Panc1 (cell line): ENCODE measurements at regions not wholly inside any gene's neighbourhood (a gene's known extent, or its start where the extent isn't known, plus 50 kb on each side); places are given as distances from the start of the nearest gene placed in this dataset.

ENCODE experiments used
- ATAC-seq: fragments of 200-7000 bp; cut with Tn5 transposase; 2 replicates; pipeline ENCODE4 v1.9.1; 2020; ENCODE audit warnings: mild to moderate bottlenecking, moderate library complexity
- BruUV-seq: library from RNA; stranded (reverse); fragments of 400-500 nt; replicated peaks from 2 replicates; lab custom pipeline; 2021; lab: Mats Ljungman, UMichigan
- CTCF ChIA-PET: fragments of 300-600 bp; sonication (Branson Sonifier 250); formaldehyde crosslinking; loops from one replicate; lab custom pipeline; 2022; ENCODE audit warnings: antibody characterized with exemption; lab: Charles Lee
- POLR2A ChIA-PET: fragments of 300-600 bp; sonication (Branson Sonifier 250); formaldehyde crosslinking; loops from one replicate; lab custom pipeline; 2022; ENCODE audit warnings: antibody characterized with exemption; lab: Charles Lee
- DNase-seq: peaks from one replicate; pipeline ENCODE4 v3.0.0-alpha.2; 2010; ENCODE audit warnings: low read depth, low spot score
- H3K27ac ChIP-seq: 2 replicates; pipeline ENCODE4 v1.5.1; 2011; ENCODE audit warnings: mild to moderate bottlenecking, low read length, inconsistent platforms
- H3K27me3 ChIP-seq: fragments of 200-500 bp; sonication (Bioruptor generic); 2 replicates; pipeline ENCODE4 v1.6.0; 2014; ENCODE audit warnings: low read length, inconsistent platforms; ENCODE audit not compliant: control insufficient read depth, insufficient read depth
- H3K36me3 ChIP-seq: fragments of 200-500 bp; sonication (Bioruptor generic); 2 replicates; pipeline ENCODE4 v1.5.1; 2014; ENCODE audit warnings: inconsistent platforms, mild to moderate bottlenecking, low read length, moderate library complexity; ENCODE audit not compliant: control insufficient read depth, insufficient read depth
- H3K4me1 ChIP-seq: 2 replicates; pipeline ENCODE4 v1.5.1; 2011; ENCODE audit warnings: inconsistent platforms, mild to moderate bottlenecking, low read length, moderate library complexity; ENCODE audit not compliant: control insufficient read depth, insufficient read depth
- H3K4me3 ChIP-seq, 2 experiments: 2 replicates each; pipeline ENCODE4 v1.5.1; 2011 to 2012; ENCODE audit warnings: low read depth in 2 of 2, low read length in 2 of 2, mild to moderate bottlenecking in 2 of 2, inconsistent platforms in 1 of 2, moderate library complexity in 1 of 2
- H3K9me3 ChIP-seq: fragments of 200-500 bp; sonication (Bioruptor generic); 2 replicates; pipeline ENCODE4 v1.5.1; 2014; ENCODE audit warnings: low read depth, mild to moderate bottlenecking, inconsistent platforms, low read length, moderate library complexity; ENCODE audit not compliant: control insufficient read depth, insufficient read depth
- CTCF ChIP-seq: fragments of 450-650 bp; IDR thresholded peaks from 2 replicates; pipeline ENCODE4 v1.5.1; 2017; ENCODE audit warnings: mild to moderate bottlenecking
- POLR2AphosphoS5 ChIP-seq: IDR thresholded peaks from 2 replicates; pipeline ENCODE4 v1.6.1; 2012; ENCODE audit warnings: mild to moderate bottlenecking, low read depth, low read length, moderate library complexity
- SIN3A ChIP-seq: IDR thresholded peaks from 2 replicates; pipeline ENCODE4 v1.6.1; 2012; ENCODE audit warnings: low read depth, mild to moderate bottlenecking, low read length, moderate library complexity, borderline replicate concordance; ENCODE audit not compliant: insufficient read depth
- TCF7L2 ChIP-seq: IDR thresholded peaks from 2 replicates; pipeline ENCODE4 v1.6.1; 2011; ENCODE audit warnings: mild to moderate bottlenecking, low read depth, low read length, inconsistent platforms
- in situ Hi-C: cut with HindIII; loops from 2 replicates; pipeline ENCODE4 v1.10.0; 2016; ENCODE audit warnings: low sequenced_read_pairs, low pct_unique_long_range_greater_than_20kb
- intact Hi-C: fragments of 100-400 bp; cut with micrococcal nuclease; formaldehyde crosslinking; loops from one replicate; pipeline ENCODE4 v1.10.0; 2022; ENCODE audit not compliant: unreplicated experiment
- TF ChIP-seq, protein P1 (sequence below), 2 experiments: IDR thresholded peaks; 2 replicates each; pipeline ENCODE4 v1.6.1; 2011 to 2012; ENCODE audit warnings: low read depth in 2 of 2, control low read depth in 1 of 2, low read length in 1 of 2, mild to moderate bottlenecking in 1 of 2, moderate library complexity in 1 of 2; ENCODE audit not compliant: insufficient read depth in 1 of 2

GRCh38 chr10:118241229-118242137 is 100.6 kb downstream of the FAM204A start:
- CTCF ChIA-PET, result interaction anchor here (0.7 to 1.3 kb wide), 2 partner anchors 218 to 744 kb away, joined by 3 to 4 read pairs; no protein-coding TSS in a partner anchor

DNA sequence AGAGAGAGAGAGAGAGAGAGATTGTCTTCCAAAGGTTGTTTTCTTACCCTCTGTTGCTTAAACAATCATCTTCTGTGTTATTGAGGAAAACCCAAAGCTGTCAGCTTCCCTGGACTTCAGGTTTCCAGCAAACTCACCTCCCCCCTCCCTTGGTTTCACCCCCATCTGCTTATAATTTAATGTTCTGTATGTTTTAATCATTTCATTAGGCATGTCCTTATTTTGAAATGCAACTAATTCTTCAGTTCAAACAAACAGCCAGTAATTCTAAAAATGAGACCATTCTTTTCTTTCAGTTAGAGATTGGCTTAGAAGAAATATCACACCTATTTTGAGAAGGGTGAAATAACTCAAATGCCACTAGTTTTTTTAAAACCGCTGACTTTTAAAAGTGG is 102.9 kb downstream of the FAM204A start:
- no peak for ATAC-seq
- no peak for TF ChIP-seq CTCF
- TF ChIP-seq SIN3A, result no peak
- TF ChIP-seq, protein P1, sequence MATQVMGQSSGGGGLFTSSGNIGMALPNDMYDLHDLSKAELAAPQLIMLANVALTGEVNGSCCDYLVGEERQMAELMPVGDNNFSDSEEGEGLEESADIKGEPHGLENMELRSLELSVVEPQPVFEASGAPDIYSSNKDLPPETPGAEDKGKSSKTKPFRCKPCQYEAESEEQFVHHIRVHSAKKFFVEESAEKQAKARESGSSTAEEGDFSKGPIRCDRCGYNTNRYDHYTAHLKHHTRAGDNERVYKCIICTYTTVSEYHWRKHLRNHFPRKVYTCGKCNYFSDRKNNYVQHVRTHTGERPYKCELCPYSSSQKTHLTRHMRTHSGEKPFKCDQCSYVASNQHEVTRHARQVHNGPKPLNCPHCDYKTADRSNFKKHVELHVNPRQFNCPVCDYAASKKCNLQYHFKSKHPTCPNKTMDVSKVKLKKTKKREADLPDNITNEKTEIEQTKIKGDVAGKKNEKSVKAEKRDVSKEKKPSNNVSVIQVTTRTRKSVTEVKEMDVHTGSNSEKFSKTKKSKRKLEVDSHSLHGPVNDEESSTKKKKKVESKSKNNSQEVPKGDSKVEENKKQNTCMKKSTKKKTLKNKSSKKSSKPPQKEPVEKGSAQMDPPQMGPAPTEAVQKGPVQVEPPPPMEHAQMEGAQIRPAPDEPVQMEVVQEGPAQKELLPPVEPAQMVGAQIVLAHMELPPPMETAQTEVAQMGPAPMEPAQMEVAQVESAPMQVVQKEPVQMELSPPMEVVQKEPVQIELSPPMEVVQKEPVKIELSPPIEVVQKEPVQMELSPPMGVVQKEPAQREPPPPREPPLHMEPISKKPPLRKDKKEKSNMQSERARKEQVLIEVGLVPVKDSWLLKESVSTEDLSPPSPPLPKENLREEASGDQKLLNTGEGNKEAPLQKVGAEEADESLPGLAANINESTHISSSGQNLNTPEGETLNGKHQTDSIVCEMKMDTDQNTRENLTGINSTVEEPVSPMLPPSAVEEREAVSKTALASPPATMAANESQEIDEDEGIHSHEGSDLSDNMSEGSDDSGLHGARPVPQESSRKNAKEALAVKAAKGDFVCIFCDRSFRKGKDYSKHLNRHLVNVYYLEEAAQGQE (IDR thresholded peaks at IDR 0.05; ENCODE audit: insufficient read depth in 1 of 2, low read depth in 2 of 2, low read length in 1 of 2), result no peak
- TF ChIP-seq TCF7L2, result no peak
- TF ChIP-seq POLR2AphosphoS5, result no peak
- Histone ChIP-seq H3K36me3 (no peaks in the 10 kb centered on the region), H3K9me3 (no peaks in the 10 kb centered on the region), H3K4me1 (peaks cover 5% of the 10 kb centered on the region), H3K27ac (no peak overlapping the region), H3K27me3 (peaks cover 60% of the 10 kb centered on the region), H3K4me3 (no peak overlapping the region)
- ChIA-PET POLR2A (no interaction called here), CTCF (interaction anchor here (0.6 kb wide), 1 partner anchor 797 kb away, joined by 3 read pairs; no protein-coding TSS in a partner anchor)
- intact Hi-C loops (no loop called here), in situ Hi-C loops (no loop called here)
- BruUV-seq, result no TSS peak
- no peak for DNase-seq

More at GRCh38 chr10:118241229-118242137, 100.6 kb downstream of the FAM204A start:
- Histone ChIP-seq H3K36me3 (no peaks in the 10 kb centered on the region), H3K4me3 (no peak overlapping the region), H3K27me3 (peaks cover 68% of the 10 kb centered on the region), H3K4me1 (peaks cover 5% of the 10 kb centered on the region), H3K27ac (no peak overlapping the region), H3K9me3 (no peaks in the 10 kb centered on the region)
- peak; percentile 80 for DNase-seq
- in situ Hi-C loops, result no loop called here
- no TSS peak for BruUV-seq
- TF ChIP-seq POLR2AphosphoS5 (no peak), CTCF (peak; percentile 95)
- ATAC-seq, result peak; percentile 88
- POLR2A ChIA-PET, result no interaction called here
- intact Hi-C loops, result loop anchor here (2.0 to 10.0 kb wide), 4 partner anchors 197 to 745 kb away; partner anchors contain the start of gene RAB11FIP2
